CD8-positive, alpha-beta memory T cell (primary cell): ENCODE measurements at regions not wholly inside any gene's neighbourhood (a gene's known extent, or its start where the extent isn't known, plus 50 kb on each side); places are given as distances from the start of the nearest gene placed in this dataset.

Experiments
- CTCF ChIA-PET: fragments of 350-600 bp; sonication (Branson Sonifier 250); formaldehyde crosslinking; loops from one replicate; lab custom pipeline; 2021; ENCODE audit warnings: antibody characterized with exemption; lab: Charles Lee
- POLR2A ChIA-PET: fragments of 350-600 bp; sonication (Branson Sonifier 250); formaldehyde crosslinking; loops from one replicate; lab custom pipeline; 2021; ENCODE audit warnings: antibody characterized with exemption; lab: Charles Lee
- DNase-seq, 5 donors: peaks; one replicate each; pipeline versions ENCODE4 v3.0.0 to v3.0.0-alpha.2; 2020 to 2022; ENCODE audit warnings: mixed read lengths in 1 of 5
- H3K27ac ChIP-seq: one replicate; pipeline ENCODE4 v1.7.0; 2013; ENCODE audit warnings: low read depth, mild to moderate bottlenecking, low read length, moderate library complexity
- H3K27me3 ChIP-seq: 2 replicates; pipeline ENCODE4 v1.7.0; 2013; ENCODE audit warnings: low read length, mild to moderate bottlenecking; ENCODE audit not compliant: insufficient read depth, poor library complexity, severe bottlenecking
- H3K36me3 ChIP-seq: 2 replicates; pipeline ENCODE4 v1.7.0; 2013; ENCODE audit warnings: mild to moderate bottlenecking, low read length, moderate library complexity; ENCODE audit not compliant: insufficient read depth
- H3K4me1 ChIP-seq: 2 replicates; pipeline ENCODE4 v1.7.0; 2013; ENCODE audit warnings: mild to moderate bottlenecking, low read length, moderate library complexity; ENCODE audit not compliant: insufficient read depth
- H3K4me3 ChIP-seq: 2 replicates; pipeline ENCODE4 v1.7.0; 2013; ENCODE audit warnings: mild to moderate bottlenecking, low read length
- H3K9me3 ChIP-seq: 2 replicates; pipeline ENCODE4 v1.7.0; 2013; ENCODE audit warnings: mild to moderate bottlenecking, low read length
- H3K27ac Mint-ChIP-seq, 8 donors: one replicate each; pipeline ENCODE4 v1.8.0; 2020 to 2021; ENCODE audit warnings: mixed read lengths in 8 of 8, mild to moderate bottlenecking in 6 of 8, inconsistent platforms in 3 of 8, moderate library complexity in 3 of 8
- H3K27me3 Mint-ChIP-seq, 2 donors: one replicate each; pipeline ENCODE4 v1.8.0; 2020 to 2021; ENCODE audit warnings: mixed read lengths in 2 of 2, mild to moderate bottlenecking in 1 of 2, moderate library complexity in 1 of 2
- H3K36me3 Mint-ChIP-seq, 3 donors: one replicate each; pipeline ENCODE4 v1.8.0; 2020 to 2021; ENCODE audit warnings: mixed read lengths in 3 of 3, inconsistent platforms in 1 of 3, mild to moderate bottlenecking in 1 of 3
- H3K4me1 Mint-ChIP-seq, 3 donors: one replicate each; pipeline ENCODE4 v1.8.0; 2020 to 2021; ENCODE audit warnings: mixed read lengths in 3 of 3, inconsistent platforms in 1 of 3, mild to moderate bottlenecking in 1 of 3
- H3K4me3 Mint-ChIP-seq, 7 donors: one replicate each; pipeline ENCODE4 v1.8.0; 2020 to 2021; ENCODE audit warnings: mixed read lengths in 7 of 7, mild to moderate bottlenecking in 6 of 7, moderate library complexity in 4 of 7, inconsistent platforms in 2 of 7
- H3K9me3 Mint-ChIP-seq, 5 donors: one replicate each; pipeline ENCODE4 v1.8.0; 2020 to 2022; ENCODE audit warnings: mixed read lengths in 5 of 5, mild to moderate bottlenecking in 3 of 5, moderate library complexity in 2 of 5, inconsistent platforms in 1 of 5

GRCh38 chr7:106196460-106197021 is 84.4 kb upstream of the SYPL1 start:
- Histone ChIP-seq H3K4me1 (no peaks in the 10 kb centered on the region), H3K36me3 (no peaks in the 10 kb centered on the region), H3K9me3 (no peaks in the 10 kb centered on the region), H3K27me3 (no peaks in the 10 kb centered on the region), H3K4me3 (no peak overlapping the region), H3K27ac (no peak overlapping the region)
- no peak for DNase-seq
- Mint-ChIP-seq H3K4me3 (no peak overlapping the region), H3K27me3 (peaks cover 21 to 66% of the 10 kb centered on the region in 2 donors), H3K4me1 (no peaks in the 10 kb centered on the region), H3K36me3 (no peaks in the 10 kb centered on the region), H3K27ac (no peak overlapping the region), H3K9me3 (no peaks in the 10 kb centered on the region)
- POLR2A ChIA-PET, result no interaction called here
- CTCF ChIA-PET, result no interaction called here

- Histone ChIP-seq H3K4me3 (no peak overlapping the region), H3K27me3 (no peaks in the 10 kb centered on the region), H3K9me3 (no peaks in the 10 kb centered on the region), H3K4me1 (no peaks in the 10 kb centered on the region), H3K36me3 (no peaks in the 10 kb centered on the region), H3K27ac (no peak overlapping the region)
- no peaks in the 10 kb centered on the region for H3K9me3 Mint-ChIP-seq
- no peaks in the 10 kb centered on the region for H3K4me1 Mint-ChIP-seq
- no peaks in the 10 kb centered on the region for H3K36me3 Mint-ChIP-seq
- H3K27me3 Mint-ChIP-seq, result peaks cover 21 to 77% of the 10 kb centered on the region in 2 donors
- no peak overlapping the region for H3K4me3 Mint-ChIP-seq
- CTCF ChIA-PET, result no interaction called here
- no peak overlapping the region for H3K27ac Mint-ChIP-seq
- DNase-seq, result no peak
- POLR2A ChIA-PET, result no interaction called here
Measured at GRCh38 chr7:106193661-106194060, 81.5 kb upstream of the SYPL1 start.

- H3K27me3 Mint-ChIP-seq, result peaks cover 16 to 69% of the 10 kb centered on the region in 2 donors
- Histone ChIP-seq H3K27me3 (no peaks in the 10 kb centered on the region), H3K27ac (no peak overlapping the region), H3K4me3 (no peak overlapping the region), H3K9me3 (no peaks in the 10 kb centered on the region), H3K4me1 (no peaks in the 10 kb centered on the region), H3K36me3 (no peaks in the 10 kb centered on the region)
- no peaks in the 10 kb centered on the region for H3K36me3 Mint-ChIP-seq
- ChIA-PET CTCF (no interaction called here), POLR2A (no interaction called here)
- H3K9me3 Mint-ChIP-seq, result no peaks in the 10 kb centered on the region
- no peak for DNase-seq
- H3K4me1 Mint-ChIP-seq, result no peaks in the 10 kb centered on the region
- no peak overlapping the region for H3K4me3 Mint-ChIP-seq
- no peak overlapping the region for H3K27ac Mint-ChIP-seq
Measured at GRCh38 chr7:106190589-106191330, 78.6 kb upstream of the SYPL1 start.

GRCh38 chr7:106187613-106188350 is 75.7 kb upstream of the SYPL1 start:
- H3K9me3 ChIP-seq, result no peaks in the 10 kb centered on the region
- DNase-seq, result no peak
- Mint-ChIP-seq H3K27me3 (peaks cover 6 to 42% of the 10 kb centered on the region in 2 donors), H3K36me3 (no peaks in the 10 kb centered on the region), H3K4me1 (peaks cover 0 to 10% (median 6%) of the 10 kb centered on the region in 3 donors), H3K4me3 (no peak overlapping the region), H3K9me3 (no peaks in the 10 kb centered on the region), H3K27ac (no peak overlapping the region)
- H3K4me1 ChIP-seq, result no peaks in the 10 kb centered on the region
- ChIA-PET CTCF (no interaction called here), POLR2A (no interaction called here)
- no peaks in the 10 kb centered on the region for H3K36me3 ChIP-seq
- no peak overlapping the region for H3K27ac ChIP-seq
- H3K27me3 ChIP-seq, result no peaks in the 10 kb centered on the region
- H3K4me3 ChIP-seq, result no peak overlapping the region

GRCh38 chr7:106185719-106186118 is 73.6 kb upstream of the SYPL1 start:
- ChIA-PET CTCF (interaction anchor here (1.2 kb wide), 1 partner anchor 9 kb away, joined by 4 read pairs; no protein-coding TSS in a partner anchor), POLR2A (no interaction called here)
- H3K36me3 ChIP-seq, result no peaks in the 10 kb centered on the region
- no peaks in the 10 kb centered on the region for H3K4me1 ChIP-seq
- Mint-ChIP-seq H3K27me3 (peaks cover 2 to 23% of the 10 kb centered on the region in 2 donors), H3K9me3 (no peaks in the 10 kb centered on the region), H3K27ac (no peak overlapping the region), H3K4me1 (peaks cover 0 to 10% (median 6%) of the 10 kb centered on the region in 3 donors), H3K36me3 (no peaks in the 10 kb centered on the region), H3K4me3 (no peak overlapping the region)
- no peaks in the 10 kb centered on the region for H3K9me3 ChIP-seq
- no peaks in the 10 kb centered on the region for H3K27me3 ChIP-seq
- H3K27ac ChIP-seq, result no peak overlapping the region
- no peak for DNase-seq
- no peak overlapping the region for H3K4me3 ChIP-seq

GRCh38 chr7:106183952-106184351 is 71.8 kb upstream of the SYPL1 start:
- H3K4me1 Mint-ChIP-seq, result peaks cover 0 to 10% (median 6%) of the 10 kb centered on the region in 3 donors
- no peaks in the 10 kb centered on the region for H3K9me3 ChIP-seq
- no peaks in the 10 kb centered on the region for H3K9me3 Mint-ChIP-seq
- no peaks in the 10 kb centered on the region for H3K4me1 ChIP-seq
- H3K27ac ChIP-seq, result no peak overlapping the region
- H3K36me3 Mint-ChIP-seq, result no peaks in the 10 kb centered on the region
- peaks cover 0 to 9% of the 10 kb centered on the region in 2 donors for H3K27me3 Mint-ChIP-seq
- H3K4me3 Mint-ChIP-seq, result no peak overlapping the region
- no peaks in the 10 kb centered on the region for H3K36me3 ChIP-seq
- DNase-seq, result no peak
- ChIA-PET CTCF (no interaction called here), POLR2A (no interaction called here)
- H3K4me3 ChIP-seq, result no peak overlapping the region
- no peaks in the 10 kb centered on the region for H3K27me3 ChIP-seq
- no peak overlapping the region for H3K27ac Mint-ChIP-seq

GRCh38 chr7:106182904-106183303 is 70.8 kb upstream of the SYPL1 start:
- POLR2A ChIA-PET, result no interaction called here
- no peak overlapping the region for H3K27ac Mint-ChIP-seq
- no peak for DNase-seq
- H3K4me1 Mint-ChIP-seq, result peaks cover 0 to 10% (median 6%) of the 10 kb centered on the region in 3 donors
- no peak overlapping the region for H3K27ac ChIP-seq
- H3K4me3 ChIP-seq, result no peak overlapping the region
- no peaks in the 10 kb centered on the region for H3K27me3 Mint-ChIP-seq
- no peaks in the 10 kb centered on the region for H3K9me3 Mint-ChIP-seq
- H3K36me3 ChIP-seq, result no peaks in the 10 kb centered on the region
- no peaks in the 10 kb centered on the region for H3K4me1 ChIP-seq
- no peak overlapping the region for H3K4me3 Mint-ChIP-seq
- H3K36me3 Mint-ChIP-seq, result no peaks in the 10 kb centered on the region
- no peaks in the 10 kb centered on the region for H3K27me3 ChIP-seq
- CTCF ChIA-PET, result no interaction called here
- H3K9me3 ChIP-seq, result no peaks in the 10 kb centered on the region

- Histone ChIP-seq H3K4me3 (no peak overlapping the region), H3K4me1 (no peaks in the 10 kb centered on the region), H3K27me3 (no peaks in the 10 kb centered on the region), H3K27ac (no peak overlapping the region), H3K36me3 (no peaks in the 10 kb centered on the region), H3K9me3 (no peaks in the 10 kb centered on the region)
- ChIA-PET POLR2A (no interaction called here), CTCF (no interaction called here)
- no peak overlapping the region for H3K27ac Mint-ChIP-seq
- H3K27me3 Mint-ChIP-seq, result peaks cover 0 to under 1% of the 10 kb centered on the region in 2 donors
- H3K9me3 Mint-ChIP-seq, result no peaks in the 10 kb centered on the region
- peaks cover 1 to 13% (median 7%) of the 10 kb centered on the region in 3 donors for H3K4me1 Mint-ChIP-seq
- no peaks in the 10 kb centered on the region for H3K36me3 Mint-ChIP-seq
- H3K4me3 Mint-ChIP-seq, result no peak overlapping the region
- DNase-seq, result no peak
Measured at GRCh38 chr7:106181658-106182265, 69.7 kb upstream of the SYPL1 start.
